ENCODE measurements at regions not wholly inside any gene's neighbourhood (a gene's known extent, or its start where the extent isn't known, plus 50 kb on each side); places are given as distances from the start of the nearest gene placed in this dataset.

DNA sequence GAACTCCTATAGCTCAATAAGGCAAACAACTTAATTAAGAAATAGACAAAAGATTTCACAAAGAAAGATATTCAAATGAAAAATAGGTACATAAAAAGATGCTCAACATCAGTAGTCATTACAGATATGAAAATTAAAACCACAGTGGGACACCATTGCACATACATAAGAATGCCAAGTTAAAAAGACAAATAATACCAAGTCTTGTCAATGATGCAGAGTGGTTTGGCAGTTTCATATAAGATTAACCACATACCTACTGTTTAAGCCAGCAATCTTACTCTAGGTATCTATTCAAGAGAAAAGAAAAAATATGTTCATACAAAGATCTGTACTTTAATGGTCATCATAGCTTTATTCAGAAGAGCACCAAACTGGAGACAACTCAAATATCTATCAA is 63.5 kb upstream of the GLS start:
- TF ChIP-seq TCF7L2 (IDR thresholded peaks at IDR 0.05; ENCODE audit: low read depth, low read length) (no peak), POLR2AphosphoS5 (IDR thresholded peaks at IDR 0.05; ENCODE audit: low read depth, low read length) (no peak), SIN3A (IDR thresholded peaks at IDR 0.05; ENCODE audit: borderline replicate concordance, insufficient read depth, low read depth, low read length) (no peak)
- TF ChIP-seq, protein P1, sequence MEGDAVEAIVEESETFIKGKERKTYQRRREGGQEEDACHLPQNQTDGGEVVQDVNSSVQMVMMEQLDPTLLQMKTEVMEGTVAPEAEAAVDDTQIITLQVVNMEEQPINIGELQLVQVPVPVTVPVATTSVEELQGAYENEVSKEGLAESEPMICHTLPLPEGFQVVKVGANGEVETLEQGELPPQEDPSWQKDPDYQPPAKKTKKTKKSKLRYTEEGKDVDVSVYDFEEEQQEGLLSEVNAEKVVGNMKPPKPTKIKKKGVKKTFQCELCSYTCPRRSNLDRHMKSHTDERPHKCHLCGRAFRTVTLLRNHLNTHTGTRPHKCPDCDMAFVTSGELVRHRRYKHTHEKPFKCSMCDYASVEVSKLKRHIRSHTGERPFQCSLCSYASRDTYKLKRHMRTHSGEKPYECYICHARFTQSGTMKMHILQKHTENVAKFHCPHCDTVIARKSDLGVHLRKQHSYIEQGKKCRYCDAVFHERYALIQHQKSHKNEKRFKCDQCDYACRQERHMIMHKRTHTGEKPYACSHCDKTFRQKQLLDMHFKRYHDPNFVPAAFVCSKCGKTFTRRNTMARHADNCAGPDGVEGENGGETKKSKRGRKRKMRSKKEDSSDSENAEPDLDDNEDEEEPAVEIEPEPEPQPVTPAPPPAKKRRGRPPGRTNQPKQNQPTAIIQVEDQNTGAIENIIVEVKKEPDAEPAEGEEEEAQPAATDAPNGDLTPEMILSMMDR (IDR thresholded peaks at IDR 0.05): no peak
- TF ChIP-seq, protein P2, sequence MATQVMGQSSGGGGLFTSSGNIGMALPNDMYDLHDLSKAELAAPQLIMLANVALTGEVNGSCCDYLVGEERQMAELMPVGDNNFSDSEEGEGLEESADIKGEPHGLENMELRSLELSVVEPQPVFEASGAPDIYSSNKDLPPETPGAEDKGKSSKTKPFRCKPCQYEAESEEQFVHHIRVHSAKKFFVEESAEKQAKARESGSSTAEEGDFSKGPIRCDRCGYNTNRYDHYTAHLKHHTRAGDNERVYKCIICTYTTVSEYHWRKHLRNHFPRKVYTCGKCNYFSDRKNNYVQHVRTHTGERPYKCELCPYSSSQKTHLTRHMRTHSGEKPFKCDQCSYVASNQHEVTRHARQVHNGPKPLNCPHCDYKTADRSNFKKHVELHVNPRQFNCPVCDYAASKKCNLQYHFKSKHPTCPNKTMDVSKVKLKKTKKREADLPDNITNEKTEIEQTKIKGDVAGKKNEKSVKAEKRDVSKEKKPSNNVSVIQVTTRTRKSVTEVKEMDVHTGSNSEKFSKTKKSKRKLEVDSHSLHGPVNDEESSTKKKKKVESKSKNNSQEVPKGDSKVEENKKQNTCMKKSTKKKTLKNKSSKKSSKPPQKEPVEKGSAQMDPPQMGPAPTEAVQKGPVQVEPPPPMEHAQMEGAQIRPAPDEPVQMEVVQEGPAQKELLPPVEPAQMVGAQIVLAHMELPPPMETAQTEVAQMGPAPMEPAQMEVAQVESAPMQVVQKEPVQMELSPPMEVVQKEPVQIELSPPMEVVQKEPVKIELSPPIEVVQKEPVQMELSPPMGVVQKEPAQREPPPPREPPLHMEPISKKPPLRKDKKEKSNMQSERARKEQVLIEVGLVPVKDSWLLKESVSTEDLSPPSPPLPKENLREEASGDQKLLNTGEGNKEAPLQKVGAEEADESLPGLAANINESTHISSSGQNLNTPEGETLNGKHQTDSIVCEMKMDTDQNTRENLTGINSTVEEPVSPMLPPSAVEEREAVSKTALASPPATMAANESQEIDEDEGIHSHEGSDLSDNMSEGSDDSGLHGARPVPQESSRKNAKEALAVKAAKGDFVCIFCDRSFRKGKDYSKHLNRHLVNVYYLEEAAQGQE (IDR thresholded peaks at IDR 0.05; ENCODE audit: insufficient read depth in 1 of 2, low read depth in 2 of 2, low read length in 1 of 2): no peak
- in situ Hi-C loops (cut with HindIII; ENCODE audit: low pct_unique_long_range_greater_than_20kb, low sequenced_read_pairs): no loop called here
- Histone ChIP-seq H3K4me3 (ENCODE audit: low read depth in 2 of 2, low read length in 2 of 2) (no peak overlapping the region), H3K27ac (ENCODE audit: low read length) (no peak overlapping the region), H3K4me1 (ENCODE audit: control insufficient read depth, insufficient read depth, low read length) (no peaks in the 10 kb centered on the region), H3K9me3 (ENCODE audit: control insufficient read depth, insufficient read depth, low read depth, low read length) (no peaks in the 10 kb centered on the region), H3K36me3 (ENCODE audit: control insufficient read depth, insufficient read depth, low read length) (no peaks in the 10 kb centered on the region), H3K27me3 (ENCODE audit: control insufficient read depth, insufficient read depth, low read length) (no peaks in the 10 kb centered on the region; the same call in 1 of the 2 replicates)
- no peak for ATAC-seq
- no peak for DNase-seq (ENCODE audit: low read depth, low spot score)
- POLR2A ChIA-PET: no interaction called here
- CTCF ChIA-PET: no interaction called here
- BruUV-seq (replicated peaks): no TSS peak
- intact Hi-C loops (cut with micrococcal nuclease; ENCODE audit: unreplicated experiment): no loop called here

DNA sequence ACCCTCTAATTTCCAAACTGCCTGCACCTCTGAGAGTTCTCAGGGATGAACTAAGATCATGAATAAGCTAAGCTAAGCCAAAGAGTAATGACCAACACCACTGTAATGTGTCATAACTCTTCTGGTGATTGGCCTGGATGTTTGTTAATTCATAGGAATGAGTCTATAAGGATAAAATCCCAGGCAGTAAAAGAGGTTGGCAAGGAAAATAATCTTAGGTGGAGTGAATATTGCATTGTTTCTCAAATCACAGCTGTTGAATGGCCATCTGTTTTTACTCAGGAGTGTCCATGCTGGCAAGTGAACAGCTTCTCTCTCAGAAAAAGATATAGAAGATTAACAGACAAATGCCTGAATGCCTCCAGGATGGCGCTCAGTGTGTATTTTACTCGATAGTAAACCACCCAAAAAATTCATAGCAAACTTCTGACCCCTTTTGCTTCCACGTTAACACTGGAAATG is 60.8 kb upstream of the GLS start:
- H3K27ac ChIP-seq (ENCODE audit: low read length): no peak overlapping the region
- no peaks in the 10 kb centered on the region for H3K4me1 ChIP-seq (ENCODE audit: control insufficient read depth, insufficient read depth, low read length)
- H3K36me3 ChIP-seq (ENCODE audit: control insufficient read depth, insufficient read depth, low read length): no peaks in the 10 kb centered on the region
- CTCF ChIA-PET: no interaction called here
- ATAC-seq (no peak), DNase-seq (ENCODE audit: low read depth, low spot score) (no peak)
- intact Hi-C loops (cut with micrococcal nuclease; ENCODE audit: unreplicated experiment): no loop called here
- H3K4me3 ChIP-seq (ENCODE audit: low read depth in 2 of 2, low read length in 2 of 2): no peak overlapping the region
- in situ Hi-C loops (cut with HindIII; ENCODE audit: low pct_unique_long_range_greater_than_20kb, low sequenced_read_pairs): no loop called here
- H3K9me3 ChIP-seq (ENCODE audit: control insufficient read depth, insufficient read depth, low read depth, low read length): no peaks in the 10 kb centered on the region
- H3K27me3 ChIP-seq (ENCODE audit: control insufficient read depth, insufficient read depth, low read length): no peaks in the 10 kb centered on the region; the same call in 1 of the 2 replicates
- POLR2A ChIA-PET: no interaction called here
- TF ChIP-seq TCF7L2 (IDR thresholded peaks at IDR 0.05; ENCODE audit: low read depth, low read length) (no peak), POLR2AphosphoS5 (IDR thresholded peaks at IDR 0.05; ENCODE audit: low read depth, low read length) (no peak), SIN3A (IDR thresholded peaks at IDR 0.05; ENCODE audit: borderline replicate concordance, insufficient read depth, low read depth, low read length) (no peak)
- TF ChIP-seq, protein P2 (IDR thresholded peaks at IDR 0.05; ENCODE audit: insufficient read depth in 1 of 2, low read depth in 2 of 2, low read length in 1 of 2): no peak
- TF ChIP-seq, protein P1 (IDR thresholded peaks at IDR 0.05): no peak
- BruUV-seq (replicated peaks): no TSS peak

Measured in Panc1 (cell line).